NCI-H1092 treated with DMSO at 0.1 percent for 48 hours (cell line): ENCODE measurements at regions not wholly inside any gene's neighbourhood (a gene's known extent, or its start where the extent isn't known, plus 50 kb on each side); places are given as distances from the start of the nearest gene placed in this dataset.
A peak's percentile ranks its signal among the peaks of the same experiment; 100 is the strongest.

Experiments used
- DNase-seq: peaks from one replicate; lab custom pipeline; 2025; lab: John Stamatoyannopoulos, UW

DNA sequence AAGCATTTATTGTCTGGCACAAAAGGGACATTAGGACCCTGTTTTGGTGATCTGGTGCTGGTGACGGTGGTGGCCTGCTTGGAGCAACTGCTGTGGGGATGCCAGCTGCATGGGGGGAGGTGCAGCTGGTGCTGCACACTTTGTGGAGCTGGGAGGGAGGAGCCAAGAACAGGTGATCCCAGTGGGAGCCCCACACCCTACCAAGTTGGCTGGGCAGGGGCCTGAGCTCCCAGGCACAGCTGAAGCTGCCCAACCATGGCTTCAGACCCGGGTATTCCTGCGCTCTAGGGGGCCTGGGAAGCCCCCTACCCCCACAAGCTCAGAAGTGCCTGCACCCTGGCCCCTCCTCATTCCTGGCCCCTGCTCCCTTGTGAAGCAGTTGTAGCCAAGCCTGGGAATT, 1512.5 kb downstream of the TECRL start:
- DNase-seq = no peak

- no peak for DNase-seq
These were observed 1527.3 kb downstream of the TECRL start for GRCh38 chr4:62881901-62882300.

DNA sequence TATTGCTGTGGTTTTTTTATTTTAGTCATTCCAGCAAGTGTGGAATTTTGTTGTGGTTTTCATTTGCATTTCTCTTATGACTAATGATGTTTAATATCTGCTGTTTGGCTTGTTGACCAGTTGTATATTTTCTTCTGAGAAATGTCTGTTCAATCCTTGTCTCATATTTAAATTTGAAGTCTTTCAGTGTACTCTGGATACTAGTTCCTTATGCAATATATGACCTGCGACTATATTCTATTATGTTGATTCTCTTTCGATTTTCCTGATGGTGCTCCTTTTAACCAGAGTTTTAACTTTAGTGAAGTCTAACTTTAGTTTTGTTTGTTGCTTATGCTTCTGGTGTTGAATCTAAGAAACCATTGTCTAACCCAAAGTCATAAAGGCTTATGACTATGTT, 1528.0 kb downstream of the TECRL start:
- DNase-seq = no peak

GRCh38 chr4:62872856-62873255, 1536.4 kb downstream of the TECRL start:
- DNase-seq = no peak

- DNase-seq = peak; percentile 3
These were observed 1538.2 kb downstream of the TECRL start for GRCh38 chr4:62871078-62871477.

DNA sequence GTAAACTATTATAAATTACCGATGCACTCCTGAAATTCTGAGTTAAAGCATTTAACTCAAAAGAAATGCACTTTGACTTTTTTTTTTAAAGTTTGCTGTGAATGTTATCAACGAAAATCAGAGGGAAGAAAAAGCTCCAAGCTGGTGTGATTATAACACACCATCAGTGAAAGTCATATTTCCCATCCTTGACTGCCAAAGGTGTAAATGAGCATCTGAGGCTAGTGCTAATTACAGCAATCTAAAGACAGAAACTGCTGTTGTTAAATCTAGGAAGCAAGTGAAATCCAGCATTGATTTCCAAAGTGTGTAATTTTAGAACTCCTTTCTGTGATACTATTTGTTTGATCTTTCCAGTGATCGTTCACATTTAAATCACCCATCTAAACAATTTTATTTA, 1538.8 kb downstream of the TECRL start:
- no peak for DNase-seq

DNA sequence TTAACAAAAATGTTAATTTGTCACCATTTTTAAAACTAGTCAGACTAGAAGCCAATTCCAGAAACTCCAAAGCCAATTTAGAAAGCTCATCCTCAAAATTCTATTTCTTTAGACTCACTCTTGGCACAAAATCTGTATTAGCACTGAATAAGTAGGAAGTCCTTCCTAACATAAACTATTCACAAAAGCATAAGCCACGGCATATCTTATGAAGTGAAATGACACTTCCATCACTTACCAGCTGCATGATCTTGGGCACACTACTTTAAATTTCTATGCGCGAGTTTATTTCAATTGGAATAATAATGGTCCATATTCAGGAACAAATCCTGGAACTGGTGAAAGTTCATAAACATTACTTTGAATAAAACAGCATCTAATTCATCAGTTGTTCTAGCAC, 1544.0 kb downstream of the TECRL start:
- no peak for DNase-seq

DNA sequence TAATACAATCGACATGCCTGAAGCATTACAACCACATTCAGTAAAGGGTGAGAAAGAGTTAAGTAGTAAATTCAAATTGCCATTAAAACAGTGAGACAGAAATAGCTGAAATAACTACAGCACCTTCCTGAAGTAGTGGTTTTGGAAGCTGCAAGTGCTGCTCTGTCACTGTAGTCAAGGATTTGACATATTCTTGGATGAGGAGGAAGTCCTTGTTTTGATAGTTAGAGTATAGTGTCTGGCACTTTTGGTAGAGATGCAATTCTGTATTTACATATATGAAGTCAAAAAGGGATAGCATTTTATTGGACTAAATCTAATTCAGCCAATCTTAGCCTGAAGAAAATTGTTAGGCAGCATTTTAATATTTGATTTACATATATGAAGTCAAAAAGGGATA, 1559.6 kb downstream of the TECRL start:
- DNase-seq = no peak

- no peak for DNase-seq
These were observed 1573.6 kb downstream of the TECRL start for GRCh38 chr4:62835631-62836030.

GRCh38 chr4:62822306-62822705, 1586.9 kb downstream of the TECRL start:
- no peak for DNase-seq

- peak; percentile 5 for DNase-seq
These were observed 1592.7 kb downstream of the TECRL start for GRCh38 chr4:62816566-62816965.

GRCh38 chr4:62814510-62815047, 1594.7 kb downstream of the TECRL start:
- no peak for DNase-seq

- DNase-seq = no peak
These were observed 1602.4 kb downstream of the TECRL start for GRCh38 chr4:62806816-62807215.

- DNase-seq = no peak
These were observed 1603.9 kb downstream of the ADGRL3 start for GRCh38 chr4:62804075-62804474.

DNA sequence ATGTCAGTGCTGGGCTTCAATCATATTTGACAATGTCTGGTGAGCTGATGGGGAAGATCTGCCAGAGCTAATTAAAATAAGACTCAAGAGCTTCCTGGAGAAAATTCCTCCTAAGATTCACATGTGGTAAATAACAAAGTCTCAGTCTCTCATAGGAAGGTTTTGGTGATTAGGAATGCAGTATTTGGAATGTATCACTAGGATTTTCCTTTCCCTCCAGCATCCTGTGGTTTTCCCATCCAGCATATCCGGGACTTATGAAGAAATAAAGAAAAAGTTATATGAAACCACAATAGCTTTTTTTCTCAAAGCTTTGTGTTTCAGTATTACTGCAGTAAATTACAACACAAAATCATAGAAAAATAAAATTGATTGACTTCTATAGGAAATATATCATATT, 1597.1 kb downstream of the ADGRL3 start:
- DNase-seq = no peak

- no peak for DNase-seq
These were observed 1591.3 kb downstream of the ADGRL3 start for GRCh38 chr4:62791386-62791785.

DNA sequence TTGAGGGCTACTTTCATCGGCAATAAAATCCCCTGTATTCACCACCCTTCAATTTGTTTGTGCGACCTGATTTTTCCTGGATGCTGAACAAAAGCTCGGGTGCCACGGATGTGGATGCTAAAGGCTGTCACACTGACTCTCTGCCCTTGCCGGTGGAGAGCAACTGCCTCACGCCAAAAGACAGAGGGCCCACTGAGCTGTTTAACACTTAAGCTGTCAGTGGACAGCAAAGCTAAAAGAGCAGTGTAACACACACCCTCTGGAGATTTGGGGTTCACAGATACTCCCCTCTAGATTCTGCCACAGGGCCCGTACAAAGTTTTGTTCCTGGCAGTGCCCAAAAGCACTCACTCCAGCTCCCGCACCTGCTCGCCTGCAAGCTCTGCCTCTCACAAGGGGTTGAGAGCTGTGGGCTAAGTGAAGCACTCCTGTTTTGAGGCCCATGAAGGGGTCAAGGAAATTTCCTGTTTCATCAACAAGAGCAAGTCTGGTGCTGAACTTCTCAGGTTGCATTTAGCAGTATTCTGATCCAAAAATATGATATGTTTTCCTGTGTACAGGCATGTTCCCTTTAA, 1571.9 kb downstream of the ADGRL3 start:
- no peak for DNase-seq

DNA sequence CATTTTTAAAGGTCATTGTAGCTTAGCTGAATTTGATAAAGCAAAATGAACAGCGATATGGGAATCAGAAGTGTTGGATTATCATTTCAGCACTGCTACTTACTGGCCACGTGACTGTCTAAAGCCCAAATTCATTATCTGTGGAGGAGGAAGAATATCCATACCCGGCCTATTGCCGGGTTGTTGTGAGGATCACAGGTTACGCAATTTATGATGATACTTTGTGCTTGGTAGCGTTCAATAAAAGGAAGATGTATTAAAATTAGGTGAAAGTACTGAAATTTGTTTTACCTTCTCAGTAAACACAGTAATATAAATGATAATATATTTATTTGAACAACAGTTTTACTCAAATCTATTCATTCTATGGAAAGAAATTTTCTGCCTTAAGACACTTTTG, 1540.2 kb downstream of the ADGRL3 start:
- DNase-seq = no peak

DNA sequence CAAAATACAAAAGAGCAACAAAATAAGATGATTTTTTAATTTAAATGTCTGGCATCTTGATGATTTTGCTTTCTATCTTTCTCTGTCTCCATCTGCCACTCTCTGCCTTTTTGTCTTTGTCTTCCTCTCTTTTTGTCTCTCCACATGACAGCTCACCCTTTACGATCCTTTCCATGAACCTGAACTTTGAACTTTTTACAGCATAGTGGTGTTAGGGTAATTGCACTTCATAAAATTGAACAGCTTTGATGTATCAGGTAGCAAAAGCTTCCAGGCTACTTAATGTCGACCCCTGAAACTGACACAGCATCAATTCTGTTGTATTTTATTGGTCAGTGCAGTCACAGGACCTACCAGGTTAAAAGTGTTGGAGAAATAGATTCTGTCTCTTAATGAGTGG, 1517.0 kb downstream of the ADGRL3 start:
- no peak for DNase-seq

DNA sequence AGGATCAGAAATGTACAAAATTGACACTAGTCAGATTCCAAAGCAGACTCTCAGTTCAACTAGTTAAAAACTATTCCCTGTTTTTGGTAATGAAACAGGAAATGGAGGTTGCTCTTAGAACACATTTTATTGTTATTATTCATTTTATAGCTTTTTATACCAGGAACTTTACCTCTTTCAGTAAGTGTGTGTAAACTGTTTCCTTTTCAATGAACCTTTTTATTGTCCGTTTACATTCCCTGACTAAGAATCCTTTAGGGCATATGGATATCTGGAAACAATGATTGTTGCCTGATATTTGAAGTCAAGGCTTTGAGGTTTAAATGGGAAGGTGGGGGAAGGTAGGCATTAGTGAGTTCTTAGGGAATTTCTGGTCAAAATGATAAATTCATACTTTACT, 1511.4 kb downstream of the ADGRL3 start:
- DNase-seq = no peak

DNA sequence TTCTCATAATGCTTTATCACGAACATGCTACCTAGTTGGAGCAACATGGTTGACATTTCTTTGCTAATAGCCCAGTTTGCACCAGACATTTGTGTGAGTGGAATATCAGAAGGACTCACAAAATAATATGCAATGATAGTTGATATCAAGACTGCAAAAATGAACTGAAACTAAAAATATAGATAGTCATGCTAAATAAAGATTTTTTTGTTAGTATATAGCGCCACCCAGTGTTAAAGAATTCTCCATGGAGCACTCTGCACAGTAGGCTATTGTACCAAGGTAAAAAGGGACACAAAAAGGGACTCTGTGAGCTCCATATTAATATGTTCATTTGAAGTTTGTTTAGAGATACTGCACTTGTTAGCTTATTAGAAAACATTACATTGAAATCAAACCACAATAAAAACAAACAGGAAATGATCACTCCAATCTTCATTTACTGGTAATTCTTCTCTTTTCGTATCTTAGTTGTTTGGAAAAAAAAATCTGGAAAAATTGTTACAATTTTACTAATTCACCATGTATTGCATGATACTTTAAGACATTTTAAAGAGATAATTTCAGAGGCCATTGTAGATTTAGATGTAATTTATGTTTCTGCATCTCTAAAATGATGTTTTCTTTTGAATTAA, 1509.6 kb downstream of the ADGRL3 start:
- DNase-seq = peak; percentile 73

GRCh38 chr4:62706423-62706822, 1506.3 kb downstream of the ADGRL3 start:
- no peak for DNase-seq

DNA sequence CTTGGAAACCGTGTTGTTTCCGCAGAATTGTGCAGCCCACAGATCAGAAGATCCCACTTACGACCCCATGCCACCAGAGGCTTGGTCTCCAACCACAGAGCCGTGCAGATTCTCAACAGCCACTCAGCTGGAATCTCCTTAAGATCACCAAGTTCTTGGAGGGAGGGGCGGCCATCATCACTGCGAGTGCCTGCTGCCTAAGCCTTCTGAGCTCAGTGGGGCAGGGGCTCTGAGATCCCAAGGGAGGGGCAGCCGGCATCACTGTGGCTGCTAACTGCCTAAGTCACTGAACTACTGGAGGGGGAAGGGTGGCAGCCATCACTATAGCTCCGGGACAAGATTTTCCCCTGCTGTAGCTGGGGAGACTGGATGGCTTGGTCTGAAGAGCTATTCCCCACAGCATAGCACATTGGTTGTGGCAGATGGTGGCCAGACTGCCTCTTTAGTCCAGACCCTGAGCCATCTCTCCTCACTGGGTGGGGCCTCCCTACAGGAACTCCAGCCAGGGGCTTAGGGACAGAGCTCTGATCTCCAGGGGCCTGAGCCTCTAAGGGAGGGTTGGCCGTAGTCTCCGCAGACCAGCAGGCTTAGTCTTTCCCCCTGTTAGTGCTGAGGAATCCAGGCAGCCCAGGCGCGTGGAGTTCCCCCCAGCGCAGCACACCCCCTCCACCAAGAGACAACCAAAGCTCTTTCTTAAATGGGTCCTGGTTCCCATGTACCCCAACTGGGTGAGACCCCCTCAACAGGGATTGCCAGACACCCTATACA, 1483.9 kb downstream of the ADGRL3 start:
- DNase-seq = no peak
